ENCODE measurements at regions not wholly inside any gene's neighbourhood (a gene's known extent, or its start where the extent isn't known, plus 50 kb on each side); places are given as distances from the start of the nearest gene placed in this dataset.

GRCh38 chr14:85479771-85480170, 50.2 kb upstream of the FLRT2 start:
- TF ChIP-seq EZH2 (IDR thresholded peaks at IDR 0.05) (no peak), POLR2AphosphoS5 (IDR thresholded peaks at IDR 0.05; ENCODE audit: borderline replicate concordance, low read depth, low read length) (no peak)
